ENCODE measurements at regions not wholly inside any gene's neighbourhood (a gene's known extent, or its start where the extent isn't known, plus 50 kb on each side); places are given as distances from the start of the nearest gene placed in this dataset.

DNA sequence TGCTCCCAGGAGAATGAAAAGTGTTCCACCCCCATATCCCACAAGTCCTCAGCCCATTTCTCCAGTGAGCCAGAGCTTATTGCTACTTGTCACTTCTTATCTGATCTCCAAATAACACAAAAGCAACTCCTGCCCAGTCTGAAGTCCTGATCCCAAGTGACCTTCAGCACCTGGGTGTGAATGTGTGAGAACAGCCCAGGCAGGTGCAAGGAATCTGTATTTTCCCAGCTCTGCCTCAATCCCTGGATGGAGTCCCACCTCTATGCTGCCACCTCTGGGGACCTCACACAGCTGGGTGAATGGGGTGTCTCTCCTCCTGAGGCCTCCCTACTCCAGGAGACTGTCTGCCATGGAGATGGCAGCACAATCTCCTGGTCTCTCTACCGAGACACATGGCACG is 402.4 kb upstream of the PROX1 start:
- CTCF ChIA-PET: no interaction called here
- Histone ChIP-seq H4K5ac (ENCODE audit: low read depth, low read length) (no peak overlapping the region), H3K23ac (ENCODE audit: low read depth, low read length) (no peak overlapping the region), H4K20me1 (ENCODE audit: insufficient read depth, low read length) (no peaks in the 10 kb centered on the region), H3K56ac (ENCODE audit: extremely low read depth, insufficient read depth, low read length) (no peak overlapping the region), H3K79me1 (ENCODE audit: low read depth in 1 of 2, low read length in 2 of 2) (no peaks in the 10 kb centered on the region), H2BK15ac (ENCODE audit: low read depth, low read length) (no peak overlapping the region), H2BK20ac (ENCODE audit: low read depth, low read length) (no peak overlapping the region), H3K9ac (ENCODE audit: low read depth, low read length) (no peak overlapping the region), H3K18ac (ENCODE audit: low read depth, low read length) (no peak overlapping the region), H3K4me3 (ENCODE audit: insufficient read depth, low read depth, low read length) (no peak overlapping the region), H3K14ac (replicated peaks; ENCODE audit: low read depth, low read length) (no peak overlapping the region), H2AK5ac (ENCODE audit: low read depth, low read length) (no peak overlapping the region), H3K27ac (ENCODE audit: insufficient read depth, low read length) (no peak overlapping the region), H4K8ac (ENCODE audit: low read depth in 2 of 2, low read length in 2 of 2) (no peak overlapping the region), H3K4ac (ENCODE audit: low read depth, low read length) (no peak overlapping the region), H3K9me3 (ENCODE audit: control insufficient read depth, insufficient read depth, low read length) (peaks cover 20% of the 10 kb centered on the region), H3K36me3 (ENCODE audit: control insufficient read depth, insufficient read depth, low read length) (no peaks in the 10 kb centered on the region), H2AK9ac (replicated peaks; ENCODE audit: low read depth, low read length, poor library complexity) (no peak overlapping the region), H4K91ac (ENCODE audit: insufficient read depth, low read depth, low read length) (no peak overlapping the region), H2BK120ac (ENCODE audit: low read depth, low read length) (no peak overlapping the region), H2AFZ (replicated peaks; ENCODE audit: low read length, poor library complexity) (no peak overlapping the region), H2BK5ac (ENCODE audit: low read depth, low read length, poor library complexity, severe bottlenecking) (no peak overlapping the region), H3K27me3 (ENCODE audit: control insufficient read depth, insufficient read depth, low read length) (no peaks in the 10 kb centered on the region), H3K4me2 (ENCODE audit: low read depth, low read length) (no peak overlapping the region), H3K4me1 (ENCODE audit: control insufficient read depth, insufficient read depth, low read length) (no peaks in the 10 kb centered on the region), H3K9me1 (ENCODE audit: insufficient read depth, low read length) (no peaks in the 10 kb centered on the region)
- no peak for TF ChIP-seq POLR2A (IDR thresholded peaks at IDR 0.05; ENCODE audit: low read depth, low read length)
- no peak for TF ChIP-seq FOS (IDR thresholded peaks at IDR 0.05; ENCODE audit: low read depth, low read length)
- TF ChIP-seq CHD1 (IDR thresholded peaks at IDR 0.05; ENCODE audit: low read depth, low read length): no peak
- TF ChIP-seq RFX5 (IDR thresholded peaks at IDR 0.05; ENCODE audit: low read depth, low read length): no peak
- no peak for TF ChIP-seq CEBPB (IDR thresholded peaks at IDR 0.05; ENCODE audit: low read depth, low read length)
- no peak for TF ChIP-seq RAD21 (IDR thresholded peaks at IDR 0.05; ENCODE audit: low read length)
- TF ChIP-seq USF2 (IDR thresholded peaks at IDR 0.05; ENCODE audit: low read depth, low read length): no peak
- POLR2A ChIA-PET (ENCODE audit: unreplicated experiment): no interaction called here
- ATAC-seq (ENCODE audit: low read depth) (no peak), DNase-seq (no peak)
- no TSS peak for BruUV-seq (replicated peaks)
- in situ Hi-C loops (cut with MboI; ENCODE audit: low sequenced_read_pairs) (no loop called here), intact Hi-C loops (cut with micrococcal nuclease) (no loop called here), dilution Hi-C loops (cut with HindIII; ENCODE audit: low sequenced_read_pairs, unreplicated experiment) (no loop called here)
- WGBS, 2 experiments (ENCODE audit: extremely low coverage in 2 of 2, insufficient read length in 1 of 2): no CpG with 5 or more reads among the region's 2 CpGs

All from IMR-90 (cell line).